ENCODE measurements at regions not wholly inside any gene's neighbourhood (a gene's known extent, or its start where the extent isn't known, plus 50 kb on each side); places are given as distances from the start of the nearest gene placed in this dataset.

GRCh38 chr1:96660503-96660902, 61.1 kb upstream of the PTBP2 start:
- DNase-seq (ENCODE audit: low spot score), result no peak
- no peak overlapping the region for H3K27ac ChIP-seq (ENCODE audit: extremely low read length, insufficient read depth, low read length)
- no peaks in the 10 kb centered on the region for H3K27me3 ChIP-seq (ENCODE audit: control insufficient read depth in 1 of 2, insufficient read depth in 2 of 2, low read length in 2 of 2)
- no peak overlapping the region for H3K4me3 ChIP-seq (replicated peaks in 1 of 3; ENCODE audit: insufficient read depth in 1 of 3, low read depth in 2 of 3, low read length in 3 of 3)
- POLR2A ChIA-PET, result no interaction called here
- H3K36me3 ChIP-seq (replicated peaks in 1 of 2; ENCODE audit: control insufficient read depth in 1 of 2, insufficient read depth in 2 of 2, low read length in 2 of 2), result no peaks in the 10 kb centered on the region
- in situ Hi-C loops (cut with HindIII; ENCODE audit: extremely low pct_ligation_motif_present, low pct_unique_long_range_greater_than_20kb), result no loop called here
- intact Hi-C loops (cut with micrococcal nuclease; ENCODE audit: unreplicated experiment), result no loop called here
- no peaks in the 10 kb centered on the region for H3K9me3 ChIP-seq (ENCODE audit: low read length)
- no peak for ATAC-seq
- WGBS (ENCODE audit: low lambda C conversion rate), result 0% methylated on average over 2 of the region's 2 CpGs
- no TSS peak for BruUV-seq (replicated peaks)
- CTCF ChIA-PET (ENCODE audit: low intra/inter-chr PET ratio, low total read pairs), result no interaction called here
- no peak for FAIRE-seq
- H3K4me2 ChIP-seq (ENCODE audit: low read depth, low read length), result no peak overlapping the region
- no peaks in the 10 kb centered on the region for H3K79me2 ChIP-seq (ENCODE audit: insufficient read depth, low read length)
- H2AFZ ChIP-seq (ENCODE audit: low read length), result no peak overlapping the region
- no peaks in the 10 kb centered on the region for H3K4me1 ChIP-seq (ENCODE audit: insufficient read depth, low read length)
- no peaks in the 10 kb centered on the region for H4K20me1 ChIP-seq (ENCODE audit: insufficient read depth, low read length)
- no peak overlapping the region for H3K9ac ChIP-seq (ENCODE audit: insufficient read depth, low read depth, low read length)
- TF ChIP-seq ZKSCAN5 (CRISPR knock-in tag; IDR thresholded peaks at IDR 0.05) (no peak), ZNF30 (CRISPR knock-in tag; IDR thresholded peaks at IDR 0.05) (no peak), FOXK2 (IDR thresholded peaks at IDR 0.05) (no peak), ZBTB42 (CRISPR knock-in tag; IDR thresholded peaks at IDR 0.05) (no peak), ZFP1 (CRISPR knock-in tag; IDR thresholded peaks at IDR 0.05) (no peak), ZNF780A (CRISPR knock-in tag; IDR thresholded peaks at IDR 0.05) (no peak), NFE2L2 (IDR thresholded peaks at IDR 0.05; ENCODE audit: low read length) (no peak), ASH2L (IDR thresholded peaks at IDR 0.05; ENCODE audit: insufficient read length, low read depth, low read length) (no peak), CCAR2 (optimal IDR thresholded peaks at IDR 0.05; ENCODE audit: low read depth, low read length) (no peak), ZNF207 (IDR thresholded peaks at IDR 0.05; ENCODE audit: borderline replicate concordance) (no peak), YEATS4 (CRISPR knock-in tag; IDR thresholded peaks at IDR 0.05; ENCODE audit: borderline replicate concordance) (no peak), KIAA2018 (CRISPR knock-in tag; IDR thresholded peaks at IDR 0.05; ENCODE audit: borderline replicate concordance) (no peak), ZNF430 (CRISPR knock-in tag; IDR thresholded peaks at IDR 0.05) (no peak), THAP11 (CRISPR knock-in tag; IDR thresholded peaks at IDR 0.05) (no peak), ELF1 (CRISPR knock-in tag; IDR thresholded peaks at IDR 0.05) (no peak), ZNF17 (CRISPR knock-in tag; IDR thresholded peaks at IDR 0.05) (no peak), ZNF362 (CRISPR knock-in tag; IDR thresholded peaks at IDR 0.05; ENCODE audit: borderline replicate concordance) (no peak), RFXAP (CRISPR knock-in tag; IDR thresholded peaks at IDR 0.05; ENCODE audit: borderline replicate concordance) (no peak)
